Femur (tissue), 1 donor: ENCODE measurements at regions not wholly inside any gene's neighbourhood (a gene's known extent, or its start where the extent isn't known, plus 50 kb on each side); places are given as distances from the start of the nearest gene placed in this dataset.
A peak's percentile ranks its signal among the peaks of the same experiment; 100 is the strongest.
"Not testable (repeated sequence)": the region's sequence is repeated elsewhere in the genome, so short reads cannot be mapped to it uniquely, and the experiment has no call there.

Experiments
- DNase-seq: peaks from one replicate; pipeline ENCODE4 v3.0.0-alpha.2; 2017

GRCh38 chrX:150058728-150059127 is 120.4 kb upstream of the EOLA2 start:
- DNase-seq = no peak

GRCh38 chrX:150060406-150060805 is 122.1 kb upstream of the EOLA2 start:
- DNase-seq = no peak

- DNase-seq = peak; percentile 43
These were observed 124.2 kb upstream of the EOLA2 start for GRCh38 chrX:150062292-150063137.

- DNase-seq = no peak
These were observed 124.8 kb upstream of the EOLA2 start for GRCh38 chrX:150063138-150063518.

- DNase-seq = no peak
These were observed 125.4 kb upstream of the EOLA2 start for GRCh38 chrX:150063674-150064073.

- DNase-seq = no peak
These were observed 135.9 kb upstream of the EOLA2 start for GRCh38 chrX:150074175-150074574.

- no peak for DNase-seq
These were observed 142.2 kb upstream of the EOLA2 start for GRCh38 chrX:150080497-150080896.

- DNase-seq = peak; percentile 41
These were observed 142.8 kb upstream of the EOLA2 start for GRCh38 chrX:150081076-150081475.

- DNase-seq = no peak
These were observed 146.4 kb upstream of the EOLA2 start for GRCh38 chrX:150084496-150085229.

GRCh38 chrX:150085881-150086280 is 147.6 kb upstream of the EOLA2 start:
- DNase-seq = no peak

- no peak for DNase-seq
These were observed 148.1 kb upstream of the EOLA2 start for GRCh38 chrX:150086371-150086770.

- DNase-seq = no peak
These were observed 149.3 kb upstream of the EOLA2 start for GRCh38 chrX:150087612-150088011.

GRCh38 chrX:150088042-150088441 is 149.8 kb upstream of the EOLA2 start:
- DNase-seq = no peak

- no peak for DNase-seq
These were observed 150.7 kb upstream of the EOLA2 start for GRCh38 chrX:150088766-150089518.

- DNase-seq = not testable (repeated sequence)
These were observed 153.0 kb upstream of the EOLA2 start for GRCh38 chrX:150091300-150091699.

GRCh38 chrX:150092549-150092948 is 154.3 kb upstream of the EOLA2 start:
- DNase-seq = no peak

- peak; percentile 30 for DNase-seq
These were observed 156.1 kb upstream of the EOLA2 start for GRCh38 chrX:150094375-150094774.

GRCh38 chrX:150094996-150095395 is 156.7 kb upstream of the EOLA2 start:
- no peak for DNase-seq

- DNase-seq = no peak
These were observed 161.0 kb upstream of the EOLA2 start for GRCh38 chrX:150099316-150099715.

GRCh38 chrX:150100261-150100660 is 162.0 kb upstream of the EOLA2 start:
- DNase-seq = no peak

GRCh38 chrX:150118476-150118875 is 180.2 kb upstream of the EOLA2 start:
- DNase-seq = peak; percentile 57

- peak; percentile 30 for DNase-seq
These were observed 181.0 kb upstream of the EOLA2 start for GRCh38 chrX:150119323-150119722.

- not testable (repeated sequence) for DNase-seq
These were observed 186.8 kb upstream of the EOLA2 start for GRCh38 chrX:150125045-150125444.
